Urothelium cell line (cell line): ENCODE measurements at regions not wholly inside any gene's neighbourhood (a gene's known extent, or its start where the extent isn't known, plus 50 kb on each side); places are given as distances from the start of the nearest gene placed in this dataset.
"Not testable (repeated sequence)": the region's sequence is repeated elsewhere in the genome, so short reads cannot be mapped to it uniquely, and the experiment has no call there.

Experiments used
- DNase-seq: peaks from one replicate; pipeline ENCODE4 v3.0.0; 2011; ENCODE audit warnings: low spot score, mixed read lengths
- FAIRE-seq: peaks from 2 replicates; lab custom pipeline; 2011; peaks lifted over from hg19 to GRCh38; lab: Jason Lieb, UNC

DNA sequence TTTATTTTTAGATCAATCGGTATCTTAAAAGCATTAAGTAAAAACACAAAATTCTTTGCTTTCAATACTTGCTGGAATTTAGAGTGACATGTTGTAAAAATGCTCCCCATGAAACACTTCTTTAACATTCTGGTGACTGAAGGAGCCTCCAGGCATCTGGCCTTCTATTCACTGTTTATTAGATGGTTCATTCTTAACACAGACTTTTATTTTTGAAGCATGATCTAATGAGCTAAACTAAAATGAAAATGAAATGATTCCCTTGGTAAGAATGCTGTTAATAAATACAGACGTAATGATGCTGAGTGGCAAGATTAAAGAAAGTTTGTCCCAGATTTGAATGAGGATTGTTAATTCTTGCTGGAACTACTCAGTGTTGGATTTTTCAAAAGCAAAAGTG lies 698.4 kb downstream of the TENT5A start:
- no peak for FAIRE-seq

DNA sequence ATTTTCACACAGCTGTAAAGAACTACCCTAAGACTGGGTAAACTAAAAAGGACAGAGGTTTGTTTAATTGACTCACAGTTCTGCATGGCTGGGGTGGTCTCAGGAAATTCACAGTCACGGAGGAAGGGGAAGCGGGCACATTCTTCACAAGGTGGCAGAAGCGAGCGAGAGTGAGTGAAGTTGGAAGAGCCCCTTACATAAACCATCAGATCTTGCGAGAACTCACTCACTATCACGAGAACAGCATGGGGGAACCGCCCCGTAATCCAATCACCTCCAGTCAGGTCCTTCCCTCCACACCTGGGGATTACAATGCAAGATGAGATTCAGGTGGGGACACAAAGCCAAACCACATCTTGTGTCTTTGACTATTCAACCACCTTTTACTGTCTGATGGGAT lies 700.5 kb downstream of the TENT5A start:
- FAIRE-seq (no peak), DNase-seq (no peak)

More for the DNA sequence above, 698.4 kb downstream of the TENT5A start:
- DNase-seq, result no peak

DNA sequence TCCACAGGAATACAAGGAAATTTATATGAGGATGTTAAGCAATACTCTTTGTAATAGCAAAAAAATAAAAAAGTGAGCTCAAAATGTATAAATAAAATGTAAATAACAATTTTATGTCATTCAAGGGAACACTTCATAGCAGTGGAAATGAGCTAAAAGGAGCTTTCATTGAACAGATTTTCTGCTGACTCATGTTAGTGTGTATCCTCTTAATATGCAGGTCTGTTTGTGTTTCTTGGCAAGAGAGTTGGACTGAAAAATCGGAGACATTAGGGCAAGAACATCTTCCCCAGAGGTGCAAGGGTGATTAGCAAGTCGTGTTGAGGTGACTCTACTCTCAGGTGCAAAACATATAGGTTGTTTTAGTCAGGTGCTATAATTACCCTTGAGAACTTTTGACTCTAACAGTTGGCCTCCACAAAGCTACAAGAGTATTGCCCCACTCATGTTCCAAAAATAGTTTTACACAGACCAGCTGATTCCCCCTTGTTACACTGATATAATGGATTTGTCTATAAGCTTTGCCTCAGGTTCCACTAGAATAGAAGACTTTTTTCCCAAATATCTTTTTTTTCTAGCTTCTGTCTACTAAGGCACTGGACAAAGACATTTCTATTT lies 702.9 kb downstream of the TENT5A start:
- DNase-seq (no peak), FAIRE-seq (no peak)

DNA sequence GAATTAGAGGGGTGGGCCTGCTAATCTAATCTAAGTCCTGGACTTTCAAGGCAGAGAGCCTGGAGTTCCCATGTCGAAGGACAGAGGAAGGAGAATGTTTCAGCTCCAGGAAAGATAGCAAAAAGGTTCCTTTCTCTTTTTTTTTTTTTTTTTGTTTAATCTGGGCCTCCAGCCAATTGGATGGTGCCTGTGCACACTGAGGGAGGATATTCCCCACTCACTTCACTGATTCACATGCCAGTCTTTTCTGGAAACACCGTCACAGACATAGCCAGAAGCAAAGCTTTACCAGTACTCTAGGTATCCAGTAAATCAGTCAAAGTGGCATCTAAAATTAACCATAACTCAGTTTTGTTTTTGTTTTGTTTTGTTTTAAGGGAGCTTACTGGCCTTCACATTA lies 721.1 kb downstream of the TENT5A start:
- DNase-seq, result no peak
- no peak for FAIRE-seq

DNA sequence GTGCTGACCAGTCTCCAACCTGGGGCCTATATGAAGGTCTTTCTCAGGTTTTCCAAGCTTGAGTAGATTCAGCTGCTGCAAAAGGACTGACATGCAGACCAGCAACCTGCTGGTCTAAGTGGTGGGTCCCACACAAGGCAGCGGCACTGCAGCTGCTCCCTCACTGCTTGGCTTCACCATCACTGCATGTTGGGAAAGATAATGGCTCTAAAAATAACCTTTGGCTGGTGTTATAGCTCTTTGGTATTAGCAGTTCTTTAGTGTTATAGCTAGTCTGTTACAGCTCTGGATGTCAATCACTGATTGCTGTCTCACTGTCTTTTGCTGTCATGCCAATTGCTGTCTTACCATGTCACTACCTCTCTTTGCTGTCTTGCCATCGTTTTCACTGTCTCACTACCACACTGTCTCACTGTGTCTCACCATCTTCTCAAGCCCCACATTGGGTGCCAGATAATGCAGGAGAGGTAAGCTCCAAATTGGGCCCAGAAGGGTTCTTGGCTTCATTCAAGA lies 726.4 kb downstream of the TENT5A start:
- FAIRE-seq (no peak), DNase-seq (no peak)

DNA sequence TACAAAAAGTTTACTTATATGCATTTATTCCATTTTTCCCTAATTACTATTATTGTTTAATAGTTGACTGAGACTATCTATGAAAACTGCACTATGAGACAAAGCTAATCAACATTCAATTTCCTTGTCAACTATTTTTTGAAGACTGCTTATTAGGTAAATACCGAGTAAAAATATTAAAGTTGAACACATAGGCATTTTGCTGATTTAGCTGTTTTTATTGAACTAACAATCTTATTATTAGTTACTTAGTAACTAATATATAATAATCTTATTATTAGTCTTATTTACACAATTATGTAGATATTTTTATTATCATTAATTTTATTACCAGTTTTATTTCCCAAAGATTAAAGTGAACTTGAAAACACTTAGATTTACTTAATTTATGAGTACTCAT lies 728.8 kb downstream of the TENT5A start:
- DNase-seq (no peak), FAIRE-seq (no peak)

DNA sequence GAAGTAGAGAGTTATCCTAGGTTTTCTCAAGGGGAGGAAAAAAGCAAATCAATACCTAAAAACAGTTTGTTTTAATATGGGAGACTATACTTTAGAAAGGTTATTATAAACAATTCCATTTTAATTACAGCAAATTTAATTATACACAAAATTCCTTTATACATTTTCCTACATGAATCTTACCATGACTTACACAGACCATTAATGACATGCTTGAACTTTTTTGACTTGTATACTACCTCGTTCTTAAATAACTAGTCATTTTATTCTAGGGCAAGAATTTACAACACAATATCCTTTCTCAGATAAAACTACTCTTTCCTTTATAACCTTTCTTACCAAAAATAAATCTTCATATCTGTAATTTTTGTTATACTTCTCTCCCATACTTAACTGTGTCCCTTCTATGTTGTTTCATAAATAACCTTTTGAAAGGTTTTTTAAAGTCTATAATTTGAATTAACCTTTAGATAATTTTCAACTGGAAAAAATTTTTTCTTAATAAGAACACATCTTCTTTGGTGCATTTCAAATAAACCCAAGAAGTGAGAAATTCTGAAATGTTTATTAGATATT lies 729.4 kb downstream of the TENT5A start:
- DNase-seq, result no peak
- no peak for FAIRE-seq

DNA sequence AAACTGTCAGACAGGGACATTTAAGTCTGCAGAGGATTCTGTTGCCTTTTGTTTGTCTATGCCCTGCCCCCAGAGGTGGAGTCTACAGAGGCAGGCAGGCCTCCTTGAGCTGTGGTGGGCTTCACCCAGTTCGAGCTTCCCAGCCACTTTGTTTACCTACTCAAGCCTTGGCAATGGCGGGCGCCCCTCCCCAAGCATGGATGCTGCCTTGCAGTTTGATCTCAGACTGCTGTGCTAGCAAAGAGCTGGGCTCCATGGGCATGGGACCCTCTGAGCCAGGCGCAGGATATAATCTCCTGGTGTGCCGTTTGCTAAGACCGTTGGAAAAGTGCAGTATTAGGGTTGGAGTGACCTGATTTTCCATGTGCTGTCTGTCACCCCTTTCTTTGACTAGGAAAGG lies 734.9 kb downstream of the TENT5A start:
- not testable (repeated sequence) for FAIRE-seq, DNase-seq

DNA sequence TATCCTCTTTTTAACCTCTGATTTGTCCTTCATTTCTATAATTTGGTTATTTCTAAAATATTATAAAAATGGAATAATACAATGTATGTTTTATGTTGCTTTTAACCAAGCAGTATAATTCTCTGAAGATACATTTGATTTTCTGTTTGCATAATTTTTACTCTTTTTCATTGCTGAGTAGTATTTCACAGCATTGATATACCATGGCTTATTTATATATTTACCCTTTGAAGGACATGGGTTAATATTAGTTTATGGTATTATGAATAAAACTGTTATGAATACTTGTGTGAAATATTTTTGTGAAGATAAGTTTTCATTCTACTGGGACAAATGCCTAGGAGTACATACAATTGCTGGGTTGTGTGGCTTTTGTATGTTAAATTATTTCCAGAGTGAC lies 748.6 kb downstream of the TENT5A start:
- DNase-seq (no peak), FAIRE-seq (no peak)

DNA sequence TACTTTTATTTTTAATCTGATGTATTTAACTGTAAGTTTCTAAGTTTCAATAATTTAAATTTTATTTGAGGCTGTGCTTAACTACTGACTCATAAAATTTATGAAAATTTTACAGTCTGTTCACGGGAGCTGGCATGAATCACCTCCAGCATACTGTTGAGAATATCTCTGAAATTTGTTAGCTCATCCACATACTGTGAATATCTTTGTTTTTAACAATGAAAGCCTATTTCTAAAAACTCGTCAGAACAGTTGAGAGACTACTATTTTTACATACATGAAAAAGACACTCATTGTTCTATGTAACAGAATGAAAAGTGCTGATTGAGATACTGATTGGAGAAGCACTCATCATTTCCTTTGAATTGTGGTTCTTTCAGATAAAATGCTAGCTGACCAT lies 749.3 kb downstream of the TENT5A start:
- no peak for FAIRE-seq
- DNase-seq, result no peak

DNA sequence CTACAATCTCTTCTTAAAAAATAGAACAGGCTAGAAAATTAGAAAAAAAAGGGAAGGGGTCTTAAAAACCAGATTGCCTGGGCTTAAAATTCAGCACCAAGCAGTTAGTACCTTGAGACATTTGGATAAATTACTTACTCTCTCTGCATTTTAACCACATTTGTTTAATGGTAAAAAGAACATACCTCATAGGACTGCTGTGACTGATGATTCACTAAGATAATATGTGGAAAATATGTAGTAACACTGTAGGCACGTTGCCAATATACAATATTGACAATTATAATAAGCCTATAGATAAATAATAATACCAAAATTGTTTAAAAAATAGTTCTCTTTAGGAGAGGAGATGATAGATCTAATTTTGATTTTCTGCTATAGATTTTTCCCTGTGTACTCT lies 750.4 kb downstream of the TENT5A start:
- FAIRE-seq, result no peak
- no peak for DNase-seq

DNA sequence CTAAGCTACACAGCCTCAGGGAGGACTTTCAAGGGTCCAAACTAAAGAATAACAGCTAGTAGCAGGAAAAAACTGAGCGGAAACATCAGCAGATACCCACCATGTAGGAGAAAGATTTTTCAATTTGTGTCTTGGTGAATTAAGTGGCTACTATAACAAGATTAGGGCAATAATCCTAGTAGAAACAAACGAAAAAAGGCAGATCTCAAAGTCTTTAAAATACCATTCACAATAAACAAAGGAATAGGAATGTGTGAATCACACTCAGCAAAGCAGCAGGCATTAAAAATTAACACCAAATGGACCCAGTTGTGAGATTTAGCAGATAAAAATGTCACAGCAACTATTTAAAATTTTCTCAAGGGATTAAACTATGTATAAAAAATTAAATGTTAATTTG lies 761.2 kb downstream of the TENT5A start:
- no peak for DNase-seq
- FAIRE-seq, result no peak

DNA sequence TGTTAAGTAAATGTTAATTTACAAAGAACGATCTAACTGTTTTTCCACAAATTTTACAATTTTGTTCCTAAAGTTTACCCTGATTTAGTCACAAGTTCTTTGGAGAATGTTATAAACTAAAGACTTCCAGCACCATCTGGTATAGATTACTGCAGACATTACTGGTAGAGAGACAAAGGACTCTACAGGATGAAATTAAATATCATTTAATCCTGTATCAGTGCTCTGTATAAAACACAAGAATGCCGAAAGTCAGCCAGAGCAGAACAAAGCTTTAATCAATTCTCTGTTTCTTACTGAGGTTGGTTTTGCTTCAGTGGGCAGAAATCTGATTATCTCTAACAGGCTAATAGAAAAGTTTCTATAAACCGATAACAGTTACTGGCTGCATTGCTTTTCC lies 763.6 kb downstream of the TENT5A start:
- FAIRE-seq (no peak), DNase-seq (no peak)

DNA sequence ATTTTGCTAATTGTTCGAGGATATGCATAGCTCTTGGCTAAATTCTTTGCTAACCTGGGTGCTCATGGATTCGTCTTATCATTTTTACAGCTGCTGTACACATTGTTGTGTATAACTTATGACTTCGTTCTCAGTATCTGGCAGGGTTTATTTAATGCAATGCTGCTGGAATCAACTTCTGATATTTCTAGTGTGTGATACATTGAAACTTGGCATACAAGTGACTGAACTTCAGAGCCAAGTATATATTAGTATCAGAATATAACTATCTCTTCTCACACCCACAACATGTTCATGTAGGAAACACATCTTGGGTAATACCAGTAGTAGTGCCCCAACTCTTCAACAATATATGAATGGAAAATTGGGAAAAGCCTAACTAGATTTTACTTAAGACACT lies 764.2 kb downstream of the TENT5A start:
- FAIRE-seq, result no peak
- DNase-seq, result no peak

DNA sequence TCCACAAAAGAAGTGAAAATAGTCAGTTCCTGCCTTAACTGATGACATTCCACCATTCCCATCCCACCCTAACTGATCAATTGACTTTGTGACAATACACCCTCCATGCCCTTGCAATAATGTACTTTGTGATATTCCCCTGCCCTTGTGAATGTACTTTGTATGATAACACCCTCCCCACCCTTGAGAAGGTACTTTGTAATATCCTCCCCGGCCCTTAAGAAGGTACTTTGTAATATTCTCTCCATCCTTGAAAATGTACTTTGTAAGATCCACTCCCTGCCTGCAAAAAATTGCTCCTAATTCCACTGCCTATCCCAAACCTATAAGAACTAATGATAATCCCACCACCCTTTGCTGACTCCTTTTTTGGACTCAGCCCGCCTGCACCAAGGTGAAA lies 771.3 kb downstream of the TENT5A start:
- FAIRE-seq, result not testable (repeated sequence)

DNA sequence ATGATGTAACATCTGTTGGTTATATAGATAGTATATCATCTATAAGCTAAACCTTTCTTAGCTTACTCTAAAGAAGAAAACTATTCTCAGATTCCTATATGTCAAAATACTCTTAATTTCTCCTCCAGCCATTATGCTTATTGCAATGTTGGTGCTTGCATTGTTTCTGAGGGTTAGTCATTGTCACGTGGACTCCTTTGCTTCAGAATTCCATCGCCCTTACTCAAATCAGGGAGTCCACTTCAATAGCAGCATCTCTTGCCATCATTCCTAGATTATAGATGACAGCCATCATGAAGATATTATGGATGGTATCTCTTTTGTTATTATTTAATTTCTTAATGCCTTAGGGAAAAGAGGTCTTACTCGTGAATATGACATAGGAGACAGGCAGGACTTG lies 776.1 kb downstream of the TENT5A start:
- FAIRE-seq, result no peak
- peak; percentile 3 for DNase-seq

More for the DNA sequence above, 771.3 kb downstream of the TENT5A start:
- not testable (repeated sequence) for DNase-seq

DNA sequence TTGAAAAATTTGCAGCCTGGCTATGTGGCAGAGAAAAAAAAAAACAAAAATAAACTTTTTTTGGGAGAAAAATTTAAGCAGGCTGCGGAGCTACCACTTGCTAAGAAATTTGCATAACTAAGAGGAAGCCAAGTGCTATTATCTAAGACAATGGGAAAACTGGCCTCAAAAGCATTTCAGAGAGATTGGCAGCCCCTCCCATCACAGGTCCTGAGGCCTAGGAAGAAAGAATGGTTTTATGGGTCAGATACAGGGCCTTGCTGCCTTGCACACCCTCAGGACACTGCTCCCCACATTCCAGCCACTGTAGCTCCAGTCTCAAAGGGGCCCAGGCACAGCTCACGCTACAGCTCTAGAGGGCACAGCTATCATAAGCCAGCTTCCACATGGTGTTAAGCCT lies 777.9 kb downstream of the TENT5A start:
- no peak for DNase-seq
- FAIRE-seq, result no peak

DNA sequence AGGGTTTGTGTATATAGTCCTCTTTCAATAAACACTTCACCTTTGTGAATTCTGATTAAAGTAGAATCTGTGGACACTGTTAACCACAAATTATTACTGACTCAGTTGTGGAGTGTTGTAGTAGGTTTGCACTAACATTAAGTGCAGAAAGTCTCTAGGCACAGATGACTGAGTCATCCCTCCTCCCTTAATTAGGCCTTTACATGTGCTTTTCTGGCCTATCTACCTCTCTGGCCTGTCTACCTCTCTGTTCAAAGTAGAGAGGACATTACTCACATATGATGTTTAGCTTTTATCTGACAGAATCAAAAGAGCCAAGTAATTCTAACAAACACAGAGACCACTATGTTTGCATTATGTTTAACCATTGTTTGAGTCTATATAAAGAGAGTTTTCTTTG lies 783.0 kb downstream of the TENT5A start:
- DNase-seq (no peak), FAIRE-seq (no peak)

DNA sequence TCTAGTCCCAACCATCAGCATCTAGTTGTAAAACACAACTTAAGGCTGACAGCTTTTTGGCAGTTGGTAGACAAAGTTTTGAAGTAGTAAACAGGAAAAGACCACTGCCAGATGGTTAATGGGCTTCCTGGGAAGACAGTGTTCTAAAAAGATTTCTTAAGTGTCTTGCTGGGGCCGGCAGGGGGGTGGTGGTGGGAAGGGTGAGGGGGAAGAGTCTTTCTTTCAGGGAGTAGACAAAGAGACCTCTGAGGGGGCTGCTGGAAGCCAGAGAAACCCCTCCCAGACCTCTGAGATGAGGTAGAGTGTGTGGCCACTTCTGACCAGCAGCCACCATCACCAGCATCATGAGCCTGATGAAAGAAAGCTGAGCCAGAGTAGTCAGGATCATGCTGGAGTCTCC lies 784.9 kb downstream of the TENT5A start:
- FAIRE-seq, result no peak
- no peak for DNase-seq

DNA sequence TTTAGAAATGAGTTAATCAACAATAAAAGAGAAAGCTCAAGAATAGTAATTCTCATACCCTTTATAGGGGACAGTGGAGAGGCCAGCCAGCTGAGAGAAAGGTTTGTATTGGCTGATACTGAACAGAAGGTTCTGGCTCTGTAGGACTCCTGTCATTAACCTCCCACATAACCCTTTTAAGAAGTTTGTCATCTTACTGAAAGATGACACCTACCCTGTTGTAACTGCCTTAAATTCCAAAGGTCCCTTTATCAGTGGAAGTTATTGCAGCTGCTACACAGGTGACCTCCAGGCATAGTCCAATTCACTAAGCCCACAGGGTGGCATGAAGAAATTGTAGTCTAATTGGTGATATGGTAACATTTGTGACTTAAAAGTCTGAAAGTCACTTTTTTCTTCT lies 790.1 kb downstream of the TENT5A start:
- FAIRE-seq, result no peak
- no peak for DNase-seq

DNA sequence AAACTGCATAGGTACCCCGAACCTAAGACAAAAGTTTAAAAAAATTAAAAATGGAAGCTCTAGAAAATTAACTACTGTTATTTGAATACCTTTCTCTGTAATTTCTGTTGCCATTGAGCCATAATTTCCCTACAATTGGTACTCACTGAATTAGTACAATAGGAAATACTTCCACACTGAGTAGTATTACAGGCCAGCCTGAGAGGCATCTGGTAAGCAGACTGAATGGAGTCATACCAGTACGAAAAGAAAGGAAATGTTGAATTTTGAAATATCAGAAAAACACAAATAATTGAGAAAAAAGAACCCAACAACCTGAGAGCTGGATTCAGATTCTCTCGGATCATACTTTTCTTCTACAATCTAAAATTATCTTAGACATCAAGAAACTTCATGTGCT lies 791.3 kb downstream of the TENT5A start:
- DNase-seq, result no peak
- FAIRE-seq, result no peak

DNA sequence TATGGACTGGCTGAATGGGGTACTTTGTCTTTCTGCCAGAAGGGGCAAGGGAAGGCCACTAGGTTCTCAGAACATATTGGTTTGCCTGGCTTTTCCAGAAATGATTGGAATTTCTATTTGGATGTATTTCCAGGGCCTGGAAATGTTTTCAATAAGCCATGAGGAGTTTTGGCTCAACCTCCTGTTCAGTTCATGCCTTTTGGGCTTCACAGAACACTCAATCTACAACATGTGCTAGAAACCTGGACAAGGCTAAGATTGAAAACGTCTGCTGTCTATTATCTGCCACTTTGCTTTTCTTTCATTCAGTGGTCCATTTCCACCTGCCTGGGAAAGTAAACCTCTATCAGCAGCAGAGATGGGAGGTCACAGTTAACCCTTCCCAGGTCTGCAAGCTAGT lies 793.4 kb downstream of the TENT5A start:
- FAIRE-seq, result no peak
- DNase-seq, result no peak

DNA sequence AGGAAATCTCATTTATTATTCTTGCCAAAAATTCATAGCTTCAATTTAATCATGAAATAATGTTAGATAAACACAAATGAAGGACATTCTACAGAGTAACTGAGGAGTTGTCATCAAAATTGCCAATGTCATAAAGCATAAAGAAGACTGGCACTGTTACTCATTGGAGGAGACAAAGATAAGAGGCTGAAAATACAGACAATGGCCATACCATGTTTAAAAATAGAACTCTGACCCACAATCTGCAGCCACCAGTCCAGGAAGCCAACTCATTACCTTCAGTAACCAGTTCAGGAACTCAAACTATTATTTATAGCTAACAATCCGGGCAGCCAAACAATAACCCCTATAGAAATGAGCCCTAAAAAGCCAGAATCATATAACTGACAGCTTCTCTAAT lies 795.6 kb downstream of the TENT5A start:
- FAIRE-seq, result no peak
- no peak for DNase-seq
